ENCODE measurements at regions not wholly inside any gene's neighbourhood (a gene's known extent, or its start where the extent isn't known, plus 50 kb on each side); places are given as distances from the start of the nearest gene placed in this dataset.
"Not testable (repeated sequence)": the region's sequence is repeated elsewhere in the genome, so short reads cannot be mapped to it uniquely, and the experiment has no call there.

GRCh38 chr17:77837072-77837471 is 121.4 kb upstream of the TNRC6C start:
- TF ChIP-seq CREM (CRISPR knock-in tag; IDR thresholded peaks at IDR 0.05), result not testable (repeated sequence)
- TF ChIP-seq, protein P1, sequence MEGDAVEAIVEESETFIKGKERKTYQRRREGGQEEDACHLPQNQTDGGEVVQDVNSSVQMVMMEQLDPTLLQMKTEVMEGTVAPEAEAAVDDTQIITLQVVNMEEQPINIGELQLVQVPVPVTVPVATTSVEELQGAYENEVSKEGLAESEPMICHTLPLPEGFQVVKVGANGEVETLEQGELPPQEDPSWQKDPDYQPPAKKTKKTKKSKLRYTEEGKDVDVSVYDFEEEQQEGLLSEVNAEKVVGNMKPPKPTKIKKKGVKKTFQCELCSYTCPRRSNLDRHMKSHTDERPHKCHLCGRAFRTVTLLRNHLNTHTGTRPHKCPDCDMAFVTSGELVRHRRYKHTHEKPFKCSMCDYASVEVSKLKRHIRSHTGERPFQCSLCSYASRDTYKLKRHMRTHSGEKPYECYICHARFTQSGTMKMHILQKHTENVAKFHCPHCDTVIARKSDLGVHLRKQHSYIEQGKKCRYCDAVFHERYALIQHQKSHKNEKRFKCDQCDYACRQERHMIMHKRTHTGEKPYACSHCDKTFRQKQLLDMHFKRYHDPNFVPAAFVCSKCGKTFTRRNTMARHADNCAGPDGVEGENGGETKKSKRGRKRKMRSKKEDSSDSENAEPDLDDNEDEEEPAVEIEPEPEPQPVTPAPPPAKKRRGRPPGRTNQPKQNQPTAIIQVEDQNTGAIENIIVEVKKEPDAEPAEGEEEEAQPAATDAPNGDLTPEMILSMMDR (IDR thresholded peaks at IDR 0.05), result not testable (repeated sequence)
- TF ChIP-seq, protein P2, sequence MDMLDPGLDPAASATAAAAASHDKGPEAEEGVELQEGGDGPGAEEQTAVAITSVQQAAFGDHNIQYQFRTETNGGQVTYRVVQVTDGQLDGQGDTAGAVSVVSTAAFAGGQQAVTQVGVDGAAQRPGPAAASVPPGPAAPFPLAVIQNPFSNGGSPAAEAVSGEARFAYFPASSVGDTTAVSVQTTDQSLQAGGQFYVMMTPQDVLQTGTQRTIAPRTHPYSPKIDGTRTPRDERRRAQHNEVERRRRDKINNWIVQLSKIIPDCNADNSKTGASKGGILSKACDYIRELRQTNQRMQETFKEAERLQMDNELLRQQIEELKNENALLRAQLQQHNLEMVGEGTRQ (CRISPR knock-in tag; IDR thresholded peaks at IDR 0.05), result not testable (repeated sequence)

Measured in WTC11 (cell line).